A673 (cell line): ENCODE measurements at regions not wholly inside any gene's neighbourhood (a gene's known extent, or its start where the extent isn't known, plus 50 kb on each side); places are given as distances from the start of the nearest gene placed in this dataset.
"Not testable (repeated sequence)": the region's sequence is repeated elsewhere in the genome, so short reads cannot be mapped to it uniquely, and the experiment has no call there.

Experiments
- EZH2 ChIP-seq: fragments of 200-600 bp; sonication (generic); IDR thresholded peaks from 2 replicates; pipeline ENCODE4 v1.6.1; 2017; ENCODE audit warnings: borderline replicate concordance, low read depth, mild to moderate bottlenecking, mixed read lengths, antibody characterized with exemption, low read length; ENCODE audit not compliant: poor library complexity, severe bottlenecking
- TF ChIP-seq, protein P1 (sequence below): fragments of 300-800, 200-600 bp; sonication (generic); conservative IDR thresholded peaks from 2 replicates; pipeline ENCODE4 v1.5.1; 2017; ENCODE audit warnings: low read depth, mild to moderate bottlenecking, antibody characterized with exemption, low read length, moderate library complexity, mixed read lengths

DNA sequence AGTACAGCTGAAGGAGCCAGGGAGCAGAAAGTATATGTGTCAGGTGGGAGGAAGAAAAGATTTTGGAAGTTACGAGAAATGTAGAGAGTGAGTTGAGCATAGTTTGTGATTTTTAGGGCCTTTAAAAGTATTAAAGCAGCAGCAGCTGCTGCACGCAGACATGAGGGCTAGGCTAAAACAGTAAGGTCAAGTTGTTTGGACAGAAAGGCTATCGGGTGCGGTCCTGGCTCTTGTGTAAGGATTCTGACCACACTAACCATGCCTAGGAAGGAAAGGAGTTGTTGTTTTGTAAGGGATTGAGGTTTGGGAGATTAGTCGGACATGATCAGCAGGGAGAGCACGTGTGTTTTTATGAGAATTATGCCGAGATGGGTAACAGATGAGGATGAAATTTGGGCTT, 991.6 kb upstream of the WWC1 start:
- TF ChIP-seq, protein P1, sequence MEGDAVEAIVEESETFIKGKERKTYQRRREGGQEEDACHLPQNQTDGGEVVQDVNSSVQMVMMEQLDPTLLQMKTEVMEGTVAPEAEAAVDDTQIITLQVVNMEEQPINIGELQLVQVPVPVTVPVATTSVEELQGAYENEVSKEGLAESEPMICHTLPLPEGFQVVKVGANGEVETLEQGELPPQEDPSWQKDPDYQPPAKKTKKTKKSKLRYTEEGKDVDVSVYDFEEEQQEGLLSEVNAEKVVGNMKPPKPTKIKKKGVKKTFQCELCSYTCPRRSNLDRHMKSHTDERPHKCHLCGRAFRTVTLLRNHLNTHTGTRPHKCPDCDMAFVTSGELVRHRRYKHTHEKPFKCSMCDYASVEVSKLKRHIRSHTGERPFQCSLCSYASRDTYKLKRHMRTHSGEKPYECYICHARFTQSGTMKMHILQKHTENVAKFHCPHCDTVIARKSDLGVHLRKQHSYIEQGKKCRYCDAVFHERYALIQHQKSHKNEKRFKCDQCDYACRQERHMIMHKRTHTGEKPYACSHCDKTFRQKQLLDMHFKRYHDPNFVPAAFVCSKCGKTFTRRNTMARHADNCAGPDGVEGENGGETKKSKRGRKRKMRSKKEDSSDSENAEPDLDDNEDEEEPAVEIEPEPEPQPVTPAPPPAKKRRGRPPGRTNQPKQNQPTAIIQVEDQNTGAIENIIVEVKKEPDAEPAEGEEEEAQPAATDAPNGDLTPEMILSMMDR: not testable (repeated sequence)
- not testable (repeated sequence) for TF ChIP-seq EZH2
